Neuron (in vitro differentiated cells): ENCODE measurements at regions not wholly inside any gene's neighbourhood (a gene's known extent, or its start where the extent isn't known, plus 50 kb on each side); places are given as distances from the start of the nearest gene placed in this dataset.

Source experiments
- H2AFZ ChIP-seq: one replicate; pipeline ENCODE4 v1.6.1; 2013; ENCODE audit warnings: low read depth, mild to moderate bottlenecking, inconsistent platforms, low read length, moderate library complexity
- H3K27me3 ChIP-seq: one replicate; pipeline ENCODE4 v1.6.1; 2013; ENCODE audit warnings: low read length; ENCODE audit not compliant: insufficient read depth
- H3K36me3 ChIP-seq: one replicate; pipeline ENCODE4 v1.6.1; 2013; ENCODE audit warnings: low read length; ENCODE audit not compliant: insufficient read depth
- H3K4me1 ChIP-seq: one replicate; pipeline ENCODE4 v1.6.1; 2013; ENCODE audit warnings: low read length; ENCODE audit not compliant: insufficient read depth
- H3K4me3 ChIP-seq: 2 replicates; pipeline ENCODE4 v1.5.1; 2013; ENCODE audit warnings: mild to moderate bottlenecking, low read length, moderate library complexity
- H3K9me3 ChIP-seq: one replicate; pipeline ENCODE4 v1.6.1; 2013; ENCODE audit warnings: low read length

GRCh38 chr5:124869426-124870033 lies 123.1 kb upstream of the ZNF608 start:
- no peak overlapping the region for H2AFZ ChIP-seq
- H3K27me3 ChIP-seq, result no peaks in the 10 kb centered on the region
- no peak overlapping the region for H3K4me3 ChIP-seq
- H3K4me1 ChIP-seq, result peaks cover 38% of the 10 kb centered on the region
- no peaks in the 10 kb centered on the region for H3K36me3 ChIP-seq
- no peaks in the 10 kb centered on the region for H3K9me3 ChIP-seq

GRCh38 chr5:124870070-124870469 lies 123.6 kb upstream of the ZNF608 start:
- H3K36me3 ChIP-seq, result no peaks in the 10 kb centered on the region
- peaks cover 40% of the 10 kb centered on the region for H3K4me1 ChIP-seq
- no peaks in the 10 kb centered on the region for H3K9me3 ChIP-seq
- H3K27me3 ChIP-seq, result no peaks in the 10 kb centered on the region
- no peak overlapping the region for H2AFZ ChIP-seq
- no peak overlapping the region for H3K4me3 ChIP-seq

- H3K4me1 ChIP-seq, result peaks cover 45% of the 10 kb centered on the region
- H2AFZ ChIP-seq, result no peak overlapping the region
- no peaks in the 10 kb centered on the region for H3K27me3 ChIP-seq
- H3K36me3 ChIP-seq, result no peaks in the 10 kb centered on the region
- no peaks in the 10 kb centered on the region for H3K9me3 ChIP-seq
- no peak overlapping the region for H3K4me3 ChIP-seq
These were observed 124.9 kb upstream of the ZNF608 start for GRCh38 chr5:124871303-124871702.

GRCh38 chr5:124872086-124872485 lies 125.6 kb upstream of the ZNF608 start:
- Histone ChIP-seq H3K27me3 (no peaks in the 10 kb centered on the region), H3K4me1 (peaks cover 37% of the 10 kb centered on the region), H3K4me3 (no peak overlapping the region), H3K9me3 (no peaks in the 10 kb centered on the region), H2AFZ (no peak overlapping the region), H3K36me3 (no peaks in the 10 kb centered on the region)

GRCh38 chr5:124872615-124873014 lies 126.2 kb upstream of the ZNF608 start:
- no peaks in the 10 kb centered on the region for H3K36me3 ChIP-seq
- no peak overlapping the region for H2AFZ ChIP-seq
- H3K9me3 ChIP-seq, result no peaks in the 10 kb centered on the region
- peaks cover 32% of the 10 kb centered on the region for H3K4me1 ChIP-seq
- no peak overlapping the region for H3K4me3 ChIP-seq
- no peaks in the 10 kb centered on the region for H3K27me3 ChIP-seq

- H3K4me1 ChIP-seq, result peaks cover 28% of the 10 kb centered on the region
- no peak overlapping the region for H2AFZ ChIP-seq
- H3K9me3 ChIP-seq, result no peaks in the 10 kb centered on the region
- no peaks in the 10 kb centered on the region for H3K36me3 ChIP-seq
- no peaks in the 10 kb centered on the region for H3K27me3 ChIP-seq
- no peak overlapping the region for H3K4me3 ChIP-seq
These were observed 126.7 kb upstream of the ZNF608 start for GRCh38 chr5:124873188-124873587.

- Histone ChIP-seq H3K36me3 (no peaks in the 10 kb centered on the region), H3K4me1 (peaks cover 28% of the 10 kb centered on the region), H3K27me3 (no peaks in the 10 kb centered on the region), H3K4me3 (no peak overlapping the region), H2AFZ (no peak overlapping the region), H3K9me3 (no peaks in the 10 kb centered on the region)
These were observed 127.3 kb upstream of the ZNF608 start for GRCh38 chr5:124873713-124874112.

- Histone ChIP-seq H3K27me3 (no peaks in the 10 kb centered on the region), H3K9me3 (no peaks in the 10 kb centered on the region), H3K4me3 (no peak overlapping the region), H2AFZ (no peak overlapping the region), H3K4me1 (peaks cover 18% of the 10 kb centered on the region), H3K36me3 (no peaks in the 10 kb centered on the region)
These were observed 130.1 kb upstream of the ZNF608 start for GRCh38 chr5:124876566-124876965.

- H3K4me3 ChIP-seq, result no peak overlapping the region
- no peaks in the 10 kb centered on the region for H3K36me3 ChIP-seq
- H3K4me1 ChIP-seq, result peaks cover 15% of the 10 kb centered on the region
- no peaks in the 10 kb centered on the region for H3K27me3 ChIP-seq
- H3K9me3 ChIP-seq, result no peaks in the 10 kb centered on the region
- no peak overlapping the region for H2AFZ ChIP-seq
These were observed 130.5 kb upstream of the ZNF608 start for GRCh38 chr5:124876983-124877382.

- Histone ChIP-seq H3K4me1 (peaks cover 15% of the 10 kb centered on the region), H2AFZ (no peak overlapping the region), H3K9me3 (no peaks in the 10 kb centered on the region), H3K4me3 (no peak overlapping the region), H3K27me3 (no peaks in the 10 kb centered on the region), H3K36me3 (no peaks in the 10 kb centered on the region)
These were observed 131.2 kb upstream of the ZNF608 start for GRCh38 chr5:124877501-124878146.

- Histone ChIP-seq H3K4me1 (peaks cover 15% of the 10 kb centered on the region), H3K27me3 (no peaks in the 10 kb centered on the region), H3K9me3 (no peaks in the 10 kb centered on the region), H3K36me3 (no peaks in the 10 kb centered on the region), H3K4me3 (no peak overlapping the region), H2AFZ (no peak overlapping the region)
These were observed 132.3 kb upstream of the ZNF608 start for GRCh38 chr5:124878583-124879342.

- H3K4me3 ChIP-seq, result no peak overlapping the region
- H3K9me3 ChIP-seq, result no peaks in the 10 kb centered on the region
- H3K4me1 ChIP-seq, result peaks cover 5% of the 10 kb centered on the region
- H3K27me3 ChIP-seq, result no peaks in the 10 kb centered on the region
- no peak overlapping the region for H2AFZ ChIP-seq
- no peaks in the 10 kb centered on the region for H3K36me3 ChIP-seq
These were observed 134.7 kb upstream of the ZNF608 start for GRCh38 chr5:124880903-124881697.

- H3K4me1 ChIP-seq, result peaks cover 18% of the 10 kb centered on the region
- no peaks in the 10 kb centered on the region for H3K36me3 ChIP-seq
- no peak overlapping the region for H2AFZ ChIP-seq
- H3K4me3 ChIP-seq, result no peak overlapping the region
- no peaks in the 10 kb centered on the region for H3K27me3 ChIP-seq
- no peaks in the 10 kb centered on the region for H3K9me3 ChIP-seq
These were observed 137.2 kb upstream of the ZNF608 start for GRCh38 chr5:124883681-124884080.
